MCF 10A (cell line): ENCODE measurements at regions not wholly inside any gene's neighbourhood (a gene's known extent, or its start where the extent isn't known, plus 50 kb on each side); places are given as distances from the start of the nearest gene placed in this dataset.

Source experiments
- BruUV-seq: library from RNA; stranded (reverse); fragments of 400-500 nt; replicated peaks from 2 replicates; lab custom pipeline; 2021; lab: Mats Ljungman, UMichigan
- CTCF ChIA-PET: fragments of 300-600 bp; sonication (Branson Sonifier 250); formaldehyde crosslinking; extraction: SDS; loops from one replicate; lab custom pipeline; 2021; ENCODE audit warnings: antibody characterized with exemption, inconsistent platforms; lab: Yijun Ruan, JAX
- POLR2A ChIA-PET: fragments of 300-600, 350-650 bp; sonication (Branson Sonifier 250); formaldehyde crosslinking; extraction: SDS; loops from one replicate; lab custom pipeline; 2020; ENCODE audit warnings: antibody characterized with exemption, inconsistent platforms; lab: Yijun Ruan, JAX
- DNase-seq: peaks from one replicate; pipeline ENCODE4 v3.0.0-alpha.2; 2018; ENCODE audit not compliant: unreplicated experiment
- H3K27ac Mint-ChIP-seq: one replicate; pipeline ENCODE4 v1.8.0; 2022; ENCODE audit warnings: mild to moderate bottlenecking, low read depth, mixed read lengths; ENCODE audit not compliant: unreplicated experiment
- H3K27me3 Mint-ChIP-seq: one replicate; pipeline ENCODE4 v1.8.0; 2022; ENCODE audit warnings: mixed read lengths; ENCODE audit not compliant: insufficient read depth, unreplicated experiment
- H3K36me3 Mint-ChIP-seq: one replicate; pipeline ENCODE4 v1.8.0; 2022; ENCODE audit warnings: mild to moderate bottlenecking, moderate library complexity, mixed read lengths; ENCODE audit not compliant: insufficient read depth, unreplicated experiment
- H3K4me1 Mint-ChIP-seq: one replicate; pipeline ENCODE4 v1.8.0; 2022; ENCODE audit warnings: mixed read lengths; ENCODE audit not compliant: insufficient read depth, unreplicated experiment
- H3K4me3 Mint-ChIP-seq: one replicate; pipeline ENCODE4 v1.8.0; 2022; ENCODE audit warnings: mild to moderate bottlenecking, moderate library complexity, mixed read lengths; ENCODE audit not compliant: unreplicated experiment
- H3K9me3 Mint-ChIP-seq: one replicate; pipeline ENCODE4 v1.8.0; 2022; ENCODE audit warnings: mixed read lengths; ENCODE audit not compliant: unreplicated experiment
- CTCF ChIP-seq: fragments of 200-600 bp; IDR thresholded peaks from one replicate; pipeline ENCODE4 v1.8.0; 2022; ENCODE audit warnings: antibody characterized with exemption, mild to moderate bottlenecking; ENCODE audit not compliant: unreplicated experiment
- intact Hi-C: fragments of 100-400 bp; cut with micrococcal nuclease; formaldehyde crosslinking; loops from 2 replicates; pipeline ENCODE4 v1.14.1; 2022

- POLR2A ChIA-PET = interaction anchor here (1.0 kb wide), 1 partner anchor 16 kb away, joined by 3 read pairs; no protein-coding TSS in a partner anchor
- Mint-ChIP-seq H3K36me3 (no peaks in the 10 kb centered on the region), H3K4me1 (peaks cover 1% of the 10 kb centered on the region), H3K4me3 (no peak overlapping the region), H3K9me3 (no peaks in the 10 kb centered on the region), H3K27ac (no peak overlapping the region), H3K27me3 (no peaks in the 10 kb centered on the region)
- CTCF ChIA-PET = interaction anchor here (0.7 to 1.0 kb wide), 2 partner anchors 14 to 109 kb away, joined by 3 read pairs; no protein-coding TSS in a partner anchor
- DNase-seq = no peak
- TF ChIP-seq CTCF = no peak
- no TSS peak for BruUV-seq
- intact Hi-C loops = no loop called here
These were observed 243.4 kb upstream of the RBBP8 start for GRCh38 chr18:22689712-22690111.

DNA sequence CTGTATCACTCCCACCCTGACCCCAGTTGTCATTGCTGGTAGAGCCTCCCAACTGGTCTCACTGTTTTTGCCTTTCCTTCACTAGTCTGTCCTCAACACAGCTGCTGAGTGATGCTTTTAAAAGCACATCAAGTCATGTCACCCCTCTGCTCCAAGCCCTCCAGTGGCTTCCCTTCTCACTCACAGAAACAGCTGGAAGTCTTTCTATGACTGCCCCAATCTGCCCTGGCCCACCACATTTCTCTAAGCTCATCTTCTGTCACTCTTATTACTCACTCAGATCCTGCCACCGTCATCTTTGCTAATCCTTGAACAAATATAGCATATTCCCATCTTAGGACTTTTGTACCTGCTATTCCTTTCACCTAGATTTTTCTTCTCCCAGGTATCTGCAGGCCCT is 242.6 kb upstream of the RBBP8 start:
- TF ChIP-seq CTCF = no peak
- ChIA-PET POLR2A (interaction anchor here (1.0 kb wide), 1 partner anchor 17 kb away, joined by 3 read pairs; no protein-coding TSS in a partner anchor), CTCF (no interaction called here)
- intact Hi-C loops = no loop called here
- no peaks in the 10 kb centered on the region for H3K36me3 Mint-ChIP-seq
- BruUV-seq = no TSS peak
- no peaks in the 10 kb centered on the region for H3K9me3 Mint-ChIP-seq
- no peaks in the 10 kb centered on the region for H3K27me3 Mint-ChIP-seq
- H3K27ac Mint-ChIP-seq = no peak overlapping the region
- H3K4me3 Mint-ChIP-seq = no peak overlapping the region
- no peak for DNase-seq
- peaks cover 8% of the 10 kb centered on the region for H3K4me1 Mint-ChIP-seq

GRCh38 chr18:22691946-22692710 is 241.0 kb upstream of the RBBP8 start:
- Mint-ChIP-seq H3K9me3 (no peaks in the 10 kb centered on the region), H3K4me1 (peaks cover 8% of the 10 kb centered on the region), H3K4me3 (no peak overlapping the region), H3K27me3 (no peaks in the 10 kb centered on the region), H3K27ac (no peak overlapping the region), H3K36me3 (no peaks in the 10 kb centered on the region)
- intact Hi-C loops = no loop called here
- DNase-seq = peak; percentile 78
- no TSS peak for BruUV-seq
- ChIA-PET CTCF (interaction anchor here (0.6 kb wide), 1 partner anchor 1675 kb away, joined by 3 read pairs; no protein-coding TSS in a partner anchor), POLR2A (interaction anchor here (0.9 kb wide), 1 partner anchor 8 kb away, joined by 3 read pairs; no protein-coding TSS in a partner anchor)
- no peak for TF ChIP-seq CTCF

- Mint-ChIP-seq H3K4me1 (peaks cover 8% of the 10 kb centered on the region), H3K4me3 (peak overlapping the region; percentile 51), H3K9me3 (no peaks in the 10 kb centered on the region), H3K27me3 (no peaks in the 10 kb centered on the region), H3K27ac (no peak overlapping the region), H3K36me3 (no peaks in the 10 kb centered on the region)
- no TSS peak for BruUV-seq
- intact Hi-C loops = no loop called here
- no peak for TF ChIP-seq CTCF
- CTCF ChIA-PET = interaction anchor here (0.6 to 1.4 kb wide), 4 partner anchors 9 to 156 kb away, joined by 3 to 9 read pairs (median 3); no protein-coding TSS in a partner anchor
- POLR2A ChIA-PET = interaction anchor here (0.7 to 1.4 kb wide), 4 partner anchors 8 to 229 kb away, joined by 3 to 4 read pairs (median 4); no protein-coding TSS in a partner anchor
- DNase-seq = peak; percentile 95
These were observed 238.2 kb upstream of the RBBP8 start for GRCh38 chr18:22694954-22695353.
